ENCODE measurements at regions not wholly inside any gene's neighbourhood (a gene's known extent, or its start where the extent isn't known, plus 50 kb on each side); places are given as distances from the start of the nearest gene placed in this dataset.
A peak's percentile ranks its signal among the peaks of the same experiment; 100 is the strongest.

DNA sequence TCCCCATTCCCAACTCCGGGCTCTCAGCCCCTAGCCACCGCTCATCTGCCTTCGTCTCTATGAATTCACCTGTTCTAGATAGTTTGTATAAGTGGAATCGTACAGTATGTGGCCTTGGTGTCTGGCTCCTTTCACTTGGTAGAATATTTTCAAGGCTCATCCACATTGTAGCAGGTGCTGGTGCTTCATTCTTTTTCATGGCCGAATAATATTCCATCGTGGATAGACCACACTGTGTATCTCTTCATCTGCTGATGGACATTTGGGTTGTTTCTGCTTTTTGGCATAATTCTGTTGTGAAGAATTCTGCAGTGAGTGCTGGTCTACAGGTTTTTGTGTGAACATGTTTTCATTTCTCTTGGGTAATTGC is 324.2 kb downstream of the SEC14L1 start:
- DNase-seq = no peak

GRCh38 chr17:77465358-77466041 is 324.7 kb downstream of the SEC14L1 start:
- peak; percentile 82 for DNase-seq

- DNase-seq = no peak
These were observed 325.4 kb downstream of the SEC14L1 start for GRCh38 chr17:77466140-77466539.

- no peak for DNase-seq
These were observed 325.9 kb downstream of the SEC14L1 start for GRCh38 chr17:77466596-77467223.

DNA sequence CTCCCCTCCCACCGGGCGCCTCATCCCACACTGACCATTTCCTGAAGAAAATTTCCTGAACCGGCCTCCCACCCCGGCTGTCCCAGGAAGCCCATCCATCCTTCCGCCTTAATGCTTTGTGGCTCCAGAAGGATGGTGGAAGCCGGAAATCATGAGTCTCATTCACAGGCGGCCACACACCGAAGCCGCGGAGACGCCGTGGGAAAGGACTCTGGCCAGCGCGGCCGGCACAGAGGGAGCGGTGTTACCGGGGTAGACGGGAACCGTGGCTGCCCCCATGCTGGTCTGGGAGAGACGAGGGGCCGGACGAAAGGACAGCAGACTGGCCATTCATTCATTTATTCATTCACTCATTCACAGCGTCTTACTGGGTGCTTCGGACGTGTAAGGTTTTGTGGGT is 326.8 kb downstream of the SEC14L1 start:
- no peak for DNase-seq

DNA sequence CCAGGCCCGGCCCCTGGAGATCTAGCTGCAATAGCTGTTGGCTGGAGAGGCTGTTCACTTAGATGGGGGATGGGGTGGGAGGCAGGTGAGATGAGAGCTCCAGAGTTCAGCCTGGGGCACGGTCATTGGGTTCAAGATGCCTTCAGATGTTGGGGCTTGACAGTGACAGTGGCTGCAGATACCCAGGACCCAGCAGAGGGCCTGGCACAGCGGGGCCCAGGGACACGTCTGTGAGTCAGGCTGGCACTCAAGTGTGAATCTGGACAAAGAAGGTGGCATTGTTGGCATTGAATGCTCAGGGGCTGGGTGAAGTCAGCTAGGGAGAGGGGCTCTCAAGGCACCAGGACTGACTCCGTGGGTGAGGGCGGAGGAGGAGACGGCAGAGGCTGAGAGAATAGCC is 328.1 kb downstream of the SEC14L1 start:
- DNase-seq = no peak

DNA sequence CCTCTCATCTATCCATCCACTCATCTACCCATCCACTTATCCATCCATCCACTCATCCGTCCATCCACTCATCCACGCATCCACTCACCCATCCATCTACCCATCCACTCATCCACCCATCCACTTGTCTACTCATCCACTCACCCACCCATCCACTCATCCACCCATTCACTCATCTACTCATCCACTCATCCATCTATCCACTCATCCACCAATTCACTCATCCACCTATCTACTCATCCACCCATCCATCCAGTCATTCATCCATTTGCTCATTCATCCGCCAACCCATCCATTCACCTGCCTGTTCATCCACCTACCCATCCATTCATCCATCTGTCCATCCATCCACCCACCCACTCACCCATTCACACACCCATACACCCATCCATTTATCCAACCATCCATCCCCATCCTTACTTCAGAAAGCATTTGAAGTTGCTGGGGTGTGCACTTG is 329.6 kb downstream of the SEC14L1 start:
- DNase-seq = no peak

DNA sequence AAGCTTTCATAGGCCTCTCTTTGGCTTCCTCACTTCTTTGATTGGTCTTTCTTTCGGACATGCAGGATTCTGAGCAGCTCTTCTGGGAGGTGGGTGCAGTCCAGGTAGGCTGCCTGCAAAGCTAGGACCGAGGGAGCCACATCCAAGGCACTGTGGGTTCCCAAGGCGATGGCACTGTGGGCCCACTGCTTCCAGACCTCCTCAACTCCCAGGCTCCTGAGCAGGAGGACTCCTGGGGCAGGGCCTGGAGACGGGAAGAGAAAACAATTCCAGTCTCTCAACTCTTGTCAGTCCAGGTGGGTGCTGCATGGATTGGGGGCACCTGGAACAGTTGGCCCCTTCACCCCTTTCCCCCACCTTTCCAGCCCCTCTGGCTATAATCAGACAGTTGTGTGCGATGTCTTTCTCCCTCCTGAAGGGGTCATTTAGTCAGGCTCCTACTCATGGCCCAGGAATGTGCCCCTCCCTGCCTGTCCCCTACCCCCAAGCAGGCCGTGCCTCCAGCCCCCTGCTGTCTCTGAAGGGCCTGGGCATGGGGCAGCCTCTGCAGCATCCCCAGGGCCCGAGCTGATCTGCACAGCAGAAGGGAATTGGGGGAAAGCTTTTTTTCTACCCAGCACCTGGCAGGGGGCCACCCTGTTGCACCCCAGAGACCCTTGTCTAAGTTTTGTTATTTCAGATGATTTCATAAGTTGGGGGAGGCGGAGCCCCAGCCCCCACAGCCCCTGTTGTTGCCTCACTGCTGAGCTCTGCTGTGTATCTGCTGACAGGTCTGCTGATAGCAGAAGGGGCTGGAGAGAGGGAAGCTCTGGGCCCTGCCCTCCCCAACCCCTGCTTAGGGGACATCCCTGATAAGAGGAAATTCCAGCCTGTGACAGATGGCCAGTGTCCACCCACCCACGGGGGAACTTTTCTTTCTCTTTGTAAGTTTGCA is 330.3 kb downstream of the SEC14L1 start:
- DNase-seq = no peak

DNA sequence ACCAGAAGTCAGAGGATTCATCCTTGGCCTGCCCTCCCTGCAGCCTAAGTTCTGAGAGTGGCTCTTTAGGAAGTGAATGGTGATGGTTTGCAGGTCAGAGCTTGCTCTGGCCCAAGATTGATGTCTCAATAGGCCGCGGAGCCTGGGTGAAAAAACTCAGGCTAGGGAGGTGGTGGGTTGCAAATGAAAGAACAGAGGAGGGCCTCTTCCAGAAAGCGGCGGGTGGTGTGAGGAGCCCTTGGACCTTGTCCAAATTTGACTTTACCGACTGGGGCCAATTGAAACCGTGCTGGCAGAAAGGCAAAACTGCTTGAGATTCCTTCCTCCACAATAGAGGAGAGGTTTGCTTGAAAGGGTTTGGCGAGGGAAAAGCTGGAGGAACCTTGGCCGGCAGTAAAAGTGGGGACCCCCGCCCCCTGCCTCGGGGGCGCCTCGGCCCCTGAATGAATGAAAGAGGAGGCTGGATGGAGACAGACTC is 331.3 kb downstream of the SEC14L1 start:
- DNase-seq = no peak

GRCh38 chr17:77472468-77473310 is 331.9 kb downstream of the SEC14L1 start:
- DNase-seq = no peak

DNA sequence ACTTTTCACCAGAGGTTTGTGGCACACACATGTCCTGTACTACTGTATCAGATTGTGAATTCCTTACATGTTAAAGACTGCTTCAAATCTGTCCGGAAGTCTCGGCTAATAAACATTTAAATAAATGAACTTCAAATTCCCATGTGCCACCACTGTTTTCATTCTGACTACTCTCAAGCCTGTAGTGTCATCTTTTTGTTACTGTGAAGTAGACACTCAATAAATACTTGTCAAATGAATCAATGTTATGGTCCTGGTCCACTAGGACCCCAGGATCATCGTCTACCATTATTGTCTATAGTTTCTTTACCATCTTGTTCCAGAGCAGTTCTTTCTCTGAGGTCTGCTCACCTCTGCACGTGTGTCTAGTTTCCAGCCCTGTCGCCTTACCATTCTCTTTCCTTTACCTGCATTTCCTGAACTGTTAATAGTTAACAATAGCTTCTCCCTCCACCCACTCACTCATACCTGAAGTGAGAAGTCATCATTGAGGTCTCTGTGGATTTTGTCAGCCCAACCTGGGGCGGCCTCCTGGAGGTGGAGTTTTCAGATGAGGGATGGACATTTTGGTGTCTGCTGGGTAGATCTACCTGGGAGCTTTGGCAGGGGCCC is 333.0 kb downstream of the SEC14L1 start:
- DNase-seq = no peak

GRCh38 chr17:77474292-77474988 is 333.7 kb downstream of the SEC14L1 start:
- DNase-seq = no peak

- peak; percentile 72 for DNase-seq
These were observed 334.5 kb downstream of the SEC14L1 start for GRCh38 chr17:77475016-77475976.

DNA sequence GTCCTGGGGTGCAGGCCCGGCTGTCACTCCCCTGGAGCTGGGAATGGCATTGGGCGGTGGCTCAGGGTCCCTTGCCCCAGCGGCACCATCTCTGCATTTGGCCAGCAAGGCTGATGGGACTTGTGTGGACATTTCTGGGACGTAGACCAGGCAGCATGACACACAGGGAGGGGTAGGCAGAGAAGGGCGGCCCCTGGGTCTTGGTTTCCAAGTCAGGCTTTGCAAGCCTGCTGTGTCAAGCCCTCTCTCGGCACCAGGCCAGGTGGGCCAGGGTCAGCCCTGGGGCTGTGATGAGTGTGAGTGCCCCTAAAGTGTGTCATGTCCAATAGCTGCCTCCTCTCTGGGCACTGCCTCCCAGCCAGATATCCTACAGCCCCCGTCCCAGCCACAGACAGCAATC is 335.2 kb downstream of the SEC14L1 start:
- no peak for DNase-seq

DNA sequence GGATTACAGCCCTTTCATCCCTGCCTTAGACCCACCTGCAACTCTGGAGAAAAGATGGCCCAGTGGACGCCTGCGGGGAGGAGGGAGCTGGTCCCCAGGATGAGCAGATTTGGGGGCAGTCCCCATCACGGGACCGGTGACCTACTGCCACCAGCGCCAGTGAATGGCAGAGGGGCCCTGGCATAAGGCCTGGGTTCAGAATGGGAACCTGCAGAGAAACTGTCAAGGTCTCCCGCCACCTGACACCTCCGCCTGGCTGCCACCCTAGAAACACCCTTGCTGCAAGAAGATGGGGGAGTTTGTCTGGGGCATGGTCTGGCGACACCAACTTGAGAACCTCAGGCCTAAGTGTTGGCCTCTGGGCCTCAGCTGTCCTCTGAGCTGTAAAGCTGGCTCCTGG is 335.7 kb downstream of the SEC14L1 start:
- no peak for DNase-seq

GRCh38 chr17:77476931-77477805 is 336.4 kb downstream of the SEC14L1 start:
- DNase-seq = no peak

DNA sequence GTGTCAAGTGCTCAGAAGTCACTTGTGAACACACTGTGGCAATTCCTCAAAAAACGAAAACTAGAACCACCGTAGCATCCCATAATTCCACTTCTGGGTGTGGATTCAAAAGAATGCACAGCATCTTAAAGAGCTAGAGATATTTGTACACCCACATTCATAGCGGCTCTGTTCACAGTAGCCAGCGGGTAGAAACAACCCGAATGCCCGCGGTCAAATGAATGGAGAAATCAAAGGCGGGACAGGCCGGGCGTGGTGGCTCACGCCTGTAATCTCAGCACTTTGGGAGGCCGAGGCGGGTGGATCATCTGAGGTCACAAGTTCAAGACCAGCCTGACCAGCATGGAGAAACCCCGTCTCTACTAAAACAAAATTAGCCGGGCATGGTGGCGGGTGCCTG is 337.5 kb downstream of the SEC14L1 start:
- DNase-seq = no peak

DNA sequence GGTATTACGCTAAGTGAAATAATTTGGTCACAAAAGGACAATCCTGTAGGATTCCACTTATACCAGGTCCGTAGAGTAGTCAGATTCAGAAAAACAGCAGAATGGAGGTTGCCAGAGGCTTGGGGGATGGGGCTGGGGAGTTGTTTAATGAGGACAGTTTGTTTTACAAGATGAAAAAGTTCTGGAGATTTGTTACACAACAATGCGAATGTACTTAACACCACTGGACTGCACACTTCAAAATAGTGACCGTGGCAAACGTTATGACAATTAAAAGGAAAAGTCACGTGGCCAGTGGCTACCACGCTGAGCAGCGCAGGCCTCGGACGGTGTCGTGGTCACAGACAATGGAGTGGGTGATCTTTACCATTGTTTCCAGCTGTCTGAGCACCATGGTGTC is 338.1 kb downstream of the SEC14L1 start:
- DNase-seq = no peak
